Keratinocyte (primary cell): ENCODE measurements at regions not wholly inside any gene's neighbourhood (a gene's known extent, or its start where the extent isn't known, plus 50 kb on each side); places are given as distances from the start of the nearest gene placed in this dataset.

ENCODE experiments used
- DNase-seq: peaks from one replicate; pipeline ENCODE4 v3.0.0-alpha.2; 2011; ENCODE audit warnings: low read depth, missing footprints, low spot score
- FAIRE-seq: peaks from 2 replicates; lab custom pipeline; 2011; peaks lifted over from hg19 to GRCh38; lab: Jason Lieb, UNC
- H2AFZ ChIP-seq: 2 replicates; pipeline ENCODE4 v1.6.0; 2012; ENCODE audit warnings: low read length, control low read depth, inconsistent platforms; ENCODE audit not compliant: control insufficient read depth
- H3K27ac ChIP-seq: 2 replicates; pipeline ENCODE4 v1.5.1; 2011; ENCODE audit warnings: low read length; ENCODE audit not compliant: control insufficient read depth, insufficient read depth
- H3K27me3 ChIP-seq: 3 replicates; pipeline ENCODE4 v1.6.0; 2011; ENCODE audit warnings: low read length; ENCODE audit not compliant: control insufficient read depth, insufficient read depth; ENCODE audit errors: extremely low read depth
- H3K36me3 ChIP-seq, 2 experiments: 2 replicates in 1 of 2; 3 replicates in 1 of 2; pipeline ENCODE4 v1.5.1; 2011; ENCODE audit warnings: low read length in 2 of 2, mild to moderate bottlenecking in 1 of 2; ENCODE audit not compliant: control insufficient read depth in 2 of 2, insufficient read depth in 2 of 2; ENCODE audit errors: extremely low read depth in 1 of 2
- H3K4me1 ChIP-seq: 3 replicates; pipeline ENCODE4 v1.5.1; 2011; ENCODE audit warnings: low read length; ENCODE audit not compliant: control insufficient read depth, insufficient read depth; ENCODE audit errors: extremely low read depth
- H3K4me2 ChIP-seq: 3 replicates; pipeline ENCODE4 v1.6.0; 2011; ENCODE audit warnings: low read depth, low read length; ENCODE audit not compliant: control insufficient read depth, insufficient read depth; ENCODE audit errors: extremely low read depth
- H3K4me3 ChIP-seq, 3 experiments: fragments of 200-600 bp in 1 of 3; sonication (generic) in 1 of 3; 2 replicates in 2 of 3; 3 replicates in 1 of 3; pipeline ENCODE4 v1.5.1; 2011 to 2016; ENCODE audit warnings: low read length in 3 of 3, mild to moderate bottlenecking in 3 of 3, control low read depth in 2 of 3, inconsistent platforms in 1 of 3, low read depth in 1 of 3, mixed read lengths in 1 of 3, mixed run types in 1 of 3, moderate library complexity in 1 of 3; ENCODE audit not compliant: control insufficient read depth in 2 of 3, insufficient read depth in 2 of 3; ENCODE audit errors: extremely low read depth in 1 of 3
- H3K79me2 ChIP-seq: 2 replicates; pipeline ENCODE4 v1.6.0; 2012; ENCODE audit warnings: low read length; ENCODE audit not compliant: control insufficient read depth, insufficient read depth
- H3K9ac ChIP-seq: 3 replicates; pipeline ENCODE4 v1.6.0; 2011; ENCODE audit warnings: low read length; ENCODE audit not compliant: control insufficient read depth, insufficient read depth; ENCODE audit errors: extremely low read depth
- H3K9me1 ChIP-seq: 3 replicates; pipeline ENCODE4 v1.6.0; 2011; ENCODE audit warnings: low read length; ENCODE audit not compliant: control insufficient read depth, insufficient read depth; ENCODE audit errors: extremely low read depth
- H3K9me3 ChIP-seq: 2 replicates; pipeline ENCODE4 v1.5.1; 2012; ENCODE audit warnings: low read depth, low read length; ENCODE audit not compliant: control insufficient read depth
- H4K20me1 ChIP-seq: 3 replicates; pipeline ENCODE4 v1.6.0; 2011; ENCODE audit warnings: low read length; ENCODE audit not compliant: control insufficient read depth, insufficient read depth; ENCODE audit errors: extremely low read depth
- EZH2 ChIP-seq: IDR thresholded peaks from one replicate; pipeline ENCODE4 v1.6.1; 2012; ENCODE audit warnings: inconsistent platforms, mild to moderate bottlenecking, low read length, moderate library complexity
- dilution Hi-C: fragments of 300-500 bp; cut with MboI; formaldehyde crosslinking; loops from one replicate; pipeline ENCODE4 v1.7.0; 2020; ENCODE audit warnings: low sequenced_read_pairs; ENCODE audit not compliant: extremely low pct_ligation_motif_present
- TF ChIP-seq, protein P1 (sequence below), 3 experiments: IDR thresholded peaks in 1 of 3; conservative IDR thresholded peaks in 1 of 3; optimal IDR thresholded peaks in 1 of 3; 2 replicates in 2 of 3; 3 replicates in 1 of 3; pipeline versions ENCODE3 to v1.5.1; 2011; ENCODE audit warnings: low read length in 3 of 3, mild to moderate bottlenecking in 3 of 3, moderate library complexity in 2 of 3, control low read depth in 1 of 3, inconsistent platforms in 1 of 3; ENCODE audit not compliant: insufficient read depth in 2 of 3; ENCODE audit errors: extremely low read depth in 1 of 3

DNA sequence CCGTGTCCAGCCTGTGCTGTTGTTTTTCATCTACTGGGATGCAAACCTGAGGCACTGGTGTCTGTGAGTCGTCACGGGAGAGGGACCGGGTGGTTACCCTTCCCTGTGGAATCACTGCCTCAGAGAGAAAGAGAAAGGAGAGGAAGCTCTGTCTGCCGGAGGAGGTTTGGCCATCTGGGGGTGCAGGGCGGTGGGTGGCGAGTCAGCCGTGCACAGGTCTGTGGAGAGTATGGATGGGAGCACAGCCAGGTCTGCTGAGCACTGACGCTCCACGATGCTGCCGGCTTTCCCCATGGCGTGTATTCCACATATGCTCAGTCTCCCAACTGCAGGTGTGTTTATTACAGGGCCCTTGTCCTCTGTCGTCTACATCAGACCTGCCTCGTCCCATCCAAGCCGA lies 395.2 kb upstream of the IRX4 start:
- H3K79me2 ChIP-seq = no peaks in the 10 kb centered on the region
- FAIRE-seq = no peak
- dilution Hi-C loops = no loop called here

DNA sequence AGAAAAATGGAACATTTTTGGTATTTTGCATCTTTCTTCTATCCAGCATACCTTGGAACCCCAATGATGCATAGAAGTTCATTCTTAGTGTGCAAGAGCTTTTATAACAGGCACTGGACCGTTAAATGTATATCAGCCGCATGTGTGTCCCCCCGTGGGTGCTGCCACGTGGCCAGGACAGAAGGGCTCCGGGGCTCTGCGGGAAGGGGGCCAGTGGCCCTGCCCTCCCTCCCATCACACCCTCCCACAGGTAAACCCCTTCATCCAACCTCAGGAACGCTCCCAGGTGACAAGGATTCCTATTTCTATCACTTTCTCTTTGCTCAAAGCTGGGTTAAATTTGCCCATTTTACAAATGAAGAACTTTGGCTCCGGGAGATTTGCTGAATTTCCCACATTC lies 393.4 kb upstream of the IRX4 start:
- Histone ChIP-seq H3K4me1 (no peaks in the 10 kb centered on the region), H3K27me3 (no peaks in the 10 kb centered on the region), H3K36me3 (no peaks in the 10 kb centered on the region), H3K9me3 (peaks cover 6% of the 10 kb centered on the region), H3K27ac (no peak overlapping the region), H2AFZ (no peak overlapping the region), H3K9ac (no peak overlapping the region), H3K4me3 (no peak overlapping the region), H3K4me2 (no peak overlapping the region), H3K9me1 (no peaks in the 10 kb centered on the region), H4K20me1 (no peaks in the 10 kb centered on the region), H3K79me2 (no peaks in the 10 kb centered on the region)
- FAIRE-seq = no peak
- TF ChIP-seq, protein P1, sequence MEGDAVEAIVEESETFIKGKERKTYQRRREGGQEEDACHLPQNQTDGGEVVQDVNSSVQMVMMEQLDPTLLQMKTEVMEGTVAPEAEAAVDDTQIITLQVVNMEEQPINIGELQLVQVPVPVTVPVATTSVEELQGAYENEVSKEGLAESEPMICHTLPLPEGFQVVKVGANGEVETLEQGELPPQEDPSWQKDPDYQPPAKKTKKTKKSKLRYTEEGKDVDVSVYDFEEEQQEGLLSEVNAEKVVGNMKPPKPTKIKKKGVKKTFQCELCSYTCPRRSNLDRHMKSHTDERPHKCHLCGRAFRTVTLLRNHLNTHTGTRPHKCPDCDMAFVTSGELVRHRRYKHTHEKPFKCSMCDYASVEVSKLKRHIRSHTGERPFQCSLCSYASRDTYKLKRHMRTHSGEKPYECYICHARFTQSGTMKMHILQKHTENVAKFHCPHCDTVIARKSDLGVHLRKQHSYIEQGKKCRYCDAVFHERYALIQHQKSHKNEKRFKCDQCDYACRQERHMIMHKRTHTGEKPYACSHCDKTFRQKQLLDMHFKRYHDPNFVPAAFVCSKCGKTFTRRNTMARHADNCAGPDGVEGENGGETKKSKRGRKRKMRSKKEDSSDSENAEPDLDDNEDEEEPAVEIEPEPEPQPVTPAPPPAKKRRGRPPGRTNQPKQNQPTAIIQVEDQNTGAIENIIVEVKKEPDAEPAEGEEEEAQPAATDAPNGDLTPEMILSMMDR (optimal IDR thresholded peaks at IDR 0.05 in 1 of 3, IDR thresholded peaks at IDR 0.05 in 1 of 3, conservative IDR thresholded peaks at IDR 0.05 in 1 of 3; ENCODE audit: extremely low read depth in 1 of 3, insufficient read depth in 2 of 3, low read length in 3 of 3) = no peak
- TF ChIP-seq EZH2 = no peak
- dilution Hi-C loops = no loop called here
- no peak for DNase-seq

More for the DNA sequence above, 395.2 kb upstream of the IRX4 start:
- no peak for DNase-seq
- H3K4me3 ChIP-seq = no peak overlapping the region
- no peak for TF ChIP-seq EZH2
- TF ChIP-seq, protein P1 (optimal IDR thresholded peaks at IDR 0.05 in 1 of 3, IDR thresholded peaks at IDR 0.05 in 1 of 3, conservative IDR thresholded peaks at IDR 0.05 in 1 of 3; ENCODE audit: extremely low read depth in 1 of 3, insufficient read depth in 2 of 3, low read length in 3 of 3) = no peak
- H3K4me1 ChIP-seq = no peaks in the 10 kb centered on the region
- no peak overlapping the region for H2AFZ ChIP-seq
- peaks cover 8% of the 10 kb centered on the region for H3K9me3 ChIP-seq
- H3K27me3 ChIP-seq = no peaks in the 10 kb centered on the region
- H3K4me2 ChIP-seq = no peak overlapping the region
- H3K36me3 ChIP-seq = no peaks in the 10 kb centered on the region
- H3K9ac ChIP-seq = no peak overlapping the region
- no peaks in the 10 kb centered on the region for H4K20me1 ChIP-seq
- no peak overlapping the region for H3K27ac ChIP-seq
- H3K9me1 ChIP-seq = no peaks in the 10 kb centered on the region
